ENCODE measurements at regions not wholly inside any gene's neighbourhood (a gene's known extent, or its start where the extent isn't known, plus 50 kb on each side); places are given as distances from the start of the nearest gene placed in this dataset.

- no peak overlapping the region for H2AFZ ChIP-seq (ENCODE audit: low read depth, low read length)
- H3K4me3 ChIP-seq (ENCODE audit: insufficient read depth in 1 of 2, low read depth in 1 of 2, low read length in 2 of 2), result no peak overlapping the region
- H3K14ac ChIP-seq (ENCODE audit: low read length in 2 of 2), result no peak overlapping the region
- H3K18ac ChIP-seq (ENCODE audit: low read depth in 1 of 2, low read length in 2 of 2), result peak overlapping the region; percentile 50 to 97
- H2AK5ac ChIP-seq (ENCODE audit: low read length, severe bottlenecking), result peak overlapping the region; percentile 94
- no peak for DNase-seq
- peak overlapping the region; percentile 12 for H2BK120ac ChIP-seq (ENCODE audit: low read depth, low read length)
- H3K27ac ChIP-seq (ENCODE audit: low read length, poor library complexity, severe bottlenecking), result peak overlapping the region; percentile 100
- H2BK12ac ChIP-seq (ENCODE audit: low read length in 2 of 2), result peak overlapping the region; percentile 14 to 96
- peak overlapping the region; percentile 78 for H4K8ac ChIP-seq (ENCODE audit: low read length)
- no peaks in the 10 kb centered on the region for H3K79me1 ChIP-seq (replicated peaks; ENCODE audit: low read length, poor library complexity, severe bottlenecking)
- H3K4me2 ChIP-seq (ENCODE audit: low read length, poor library complexity, severe bottlenecking), result no peak overlapping the region
- peak overlapping the region; percentile 60 for H4K91ac ChIP-seq (ENCODE audit: low read length)
- peak overlapping the region; percentile 87 for H3K9ac ChIP-seq (ENCODE audit: low read length)
- H3K23ac ChIP-seq (ENCODE audit: low read length in 2 of 2), result peak overlapping the region in 1 of 2 experiments; percentile 91
- peak overlapping the region; percentile 66 for H2BK15ac ChIP-seq (ENCODE audit: low read depth, poor library complexity, severe bottlenecking)
- peak overlapping the region; percentile 25 for H2BK5ac ChIP-seq (ENCODE audit: low read depth, low read length, poor library complexity, severe bottlenecking)
- H3K4ac ChIP-seq (ENCODE audit: low read depth in 1 of 2, low read length in 2 of 2), result peak overlapping the region in 1 of 2 experiments; percentile 84
- no peaks in the 10 kb centered on the region for H3K9me3 ChIP-seq (ENCODE audit: control insufficient read depth, low read length)
- H3K36me3 ChIP-seq (ENCODE audit: control insufficient read depth in 1 of 2, insufficient read depth in 2 of 2, low read depth in 1 of 2, low read length in 2 of 2), result no peaks in the 10 kb centered on the region
- WGBS, result 52% methylated on average over 3 of the region's 3 CpGs
- H3K4me1 ChIP-seq (ENCODE audit: control insufficient read depth, insufficient read depth, low read depth, low read length), result peaks cover 22% of the 10 kb centered on the region
- no peaks in the 10 kb centered on the region for H3K27me3 ChIP-seq (ENCODE audit: control insufficient read depth in 1 of 2, insufficient read depth in 1 of 2, low read length in 2 of 2)
Observed at GRCh38 chr5:14034963-14035362, 90.5 kb upstream of the DNAH5 start.

- peak overlapping the region in 1 of 2 experiments; percentile 27 for H3K4ac ChIP-seq (ENCODE audit: low read depth in 1 of 2, low read length in 2 of 2)
- no peaks in the 10 kb centered on the region for H3K36me3 ChIP-seq (ENCODE audit: control insufficient read depth in 1 of 2, insufficient read depth in 2 of 2, low read depth in 1 of 2, low read length in 2 of 2)
- H3K18ac ChIP-seq (ENCODE audit: low read depth in 1 of 2, low read length in 2 of 2), result peak overlapping the region in 1 of 2 experiments; percentile 29
- 36% methylated on average over 3 of the region's 3 CpGs for WGBS
- H3K4me3 ChIP-seq (ENCODE audit: insufficient read depth in 1 of 2, low read depth in 1 of 2, low read length in 2 of 2), result no peak overlapping the region
- H2BK5ac ChIP-seq (ENCODE audit: low read depth, low read length, poor library complexity, severe bottlenecking), result no peak overlapping the region
- H2BK15ac ChIP-seq (ENCODE audit: low read depth, poor library complexity, severe bottlenecking), result no peak overlapping the region
- no peak overlapping the region for H3K4me2 ChIP-seq (ENCODE audit: low read length, poor library complexity, severe bottlenecking)
- no peak overlapping the region for H2BK120ac ChIP-seq (ENCODE audit: low read depth, low read length)
- H3K23ac ChIP-seq (ENCODE audit: low read length in 2 of 2), result no peak overlapping the region
- no peak overlapping the region for H3K14ac ChIP-seq (ENCODE audit: low read length in 2 of 2)
- DNase-seq, result peak; percentile 72
- no peak overlapping the region for H2AFZ ChIP-seq (ENCODE audit: low read depth, low read length)
- no peak overlapping the region for H3K27ac ChIP-seq (ENCODE audit: low read length, poor library complexity, severe bottlenecking)
- no peak overlapping the region for H4K8ac ChIP-seq (ENCODE audit: low read length)
- H2AK5ac ChIP-seq (ENCODE audit: low read length, severe bottlenecking), result peak overlapping the region; percentile 71
- H3K9ac ChIP-seq (ENCODE audit: low read length), result no peak overlapping the region
- peaks cover 14% of the 10 kb centered on the region for H3K4me1 ChIP-seq (ENCODE audit: control insufficient read depth, insufficient read depth, low read depth, low read length)
- no peaks in the 10 kb centered on the region for H3K79me1 ChIP-seq (replicated peaks; ENCODE audit: low read length, poor library complexity, severe bottlenecking)
- peak overlapping the region in 1 of 2 experiments; percentile 69 for H2BK12ac ChIP-seq (ENCODE audit: low read length in 2 of 2)
- no peaks in the 10 kb centered on the region for H3K9me3 ChIP-seq (ENCODE audit: control insufficient read depth, low read length)
- no peaks in the 10 kb centered on the region for H3K27me3 ChIP-seq (ENCODE audit: control insufficient read depth in 1 of 2, insufficient read depth in 1 of 2, low read length in 2 of 2)
- no peak overlapping the region for H4K91ac ChIP-seq (ENCODE audit: low read length)
Observed at GRCh38 chr5:14032918-14033317, 88.4 kb upstream of the DNAH5 start.

GRCh38 chr5:14028938-14029584 lies 84.6 kb upstream of the DNAH5 start:
- no peak overlapping the region for H3K4me3 ChIP-seq (ENCODE audit: insufficient read depth in 1 of 2, low read depth in 1 of 2, low read length in 2 of 2)
- no peak for DNase-seq
- WGBS, result 78% methylated on average over 5 of the region's 7 CpGs

GRCh38 chr5:14028188-14028587 lies 83.7 kb upstream of the DNAH5 start:
- no peak overlapping the region for H2BK120ac ChIP-seq (ENCODE audit: low read depth, low read length)
- no peak overlapping the region for H2BK5ac ChIP-seq (ENCODE audit: low read depth, low read length, poor library complexity, severe bottlenecking)
- no peak overlapping the region for H2BK12ac ChIP-seq (ENCODE audit: low read length in 2 of 2)
- H2AK5ac ChIP-seq (ENCODE audit: low read length, severe bottlenecking), result no peak overlapping the region
- no peaks in the 10 kb centered on the region for H3K27me3 ChIP-seq (ENCODE audit: control insufficient read depth in 1 of 2, insufficient read depth in 1 of 2, low read length in 2 of 2)
- H3K9ac ChIP-seq (ENCODE audit: low read length), result no peak overlapping the region
- no peak overlapping the region for H4K91ac ChIP-seq (ENCODE audit: low read length)
- no peak overlapping the region for H2BK15ac ChIP-seq (ENCODE audit: low read depth, poor library complexity, severe bottlenecking)
- H3K9me3 ChIP-seq (ENCODE audit: control insufficient read depth, low read length), result no peaks in the 10 kb centered on the region
- H3K18ac ChIP-seq (ENCODE audit: low read depth in 1 of 2, low read length in 2 of 2), result no peak overlapping the region
- H3K36me3 ChIP-seq (ENCODE audit: control insufficient read depth in 1 of 2, insufficient read depth in 2 of 2, low read depth in 1 of 2, low read length in 2 of 2), result no peaks in the 10 kb centered on the region
- H3K79me1 ChIP-seq (replicated peaks; ENCODE audit: low read length, poor library complexity, severe bottlenecking), result no peaks in the 10 kb centered on the region
- H4K8ac ChIP-seq (ENCODE audit: low read length), result no peak overlapping the region
- H3K4ac ChIP-seq (ENCODE audit: low read depth in 1 of 2, low read length in 2 of 2), result no peak overlapping the region
- H3K14ac ChIP-seq (ENCODE audit: low read length in 2 of 2), result no peak overlapping the region
- H3K4me2 ChIP-seq (ENCODE audit: low read length, poor library complexity, severe bottlenecking), result no peak overlapping the region
- no peak overlapping the region for H2AFZ ChIP-seq (ENCODE audit: low read depth, low read length)
- H3K4me3 ChIP-seq (ENCODE audit: insufficient read depth in 1 of 2, low read depth in 1 of 2, low read length in 2 of 2), result no peak overlapping the region
- H3K27ac ChIP-seq (ENCODE audit: low read length, poor library complexity, severe bottlenecking), result no peak overlapping the region
- DNase-seq, result no peak
- H3K4me1 ChIP-seq (ENCODE audit: control insufficient read depth, insufficient read depth, low read depth, low read length), result peaks cover 4% of the 10 kb centered on the region
- no peak overlapping the region for H3K23ac ChIP-seq (ENCODE audit: low read length in 2 of 2)
- WGBS, result no CpG with 5 or more reads among the region's 1 CpG

More at GRCh38 chr5:14028938-14029584, 84.6 kb upstream of the DNAH5 start:
- no peak overlapping the region for H3K18ac ChIP-seq (ENCODE audit: low read depth in 1 of 2, low read length in 2 of 2)
- H3K4ac ChIP-seq (ENCODE audit: low read depth in 1 of 2, low read length in 2 of 2), result no peak overlapping the region
- no peak overlapping the region for H3K23ac ChIP-seq (ENCODE audit: low read length in 2 of 2)
- H3K27me3 ChIP-seq (ENCODE audit: control insufficient read depth in 1 of 2, insufficient read depth in 1 of 2, low read length in 2 of 2), result no peaks in the 10 kb centered on the region
- peak overlapping the region in 1 of 2 experiments; percentile 10 for H2BK12ac ChIP-seq (ENCODE audit: low read length in 2 of 2)
- H3K4me2 ChIP-seq (ENCODE audit: low read length, poor library complexity, severe bottlenecking), result no peak overlapping the region
- H2AFZ ChIP-seq (ENCODE audit: low read depth, low read length), result no peak overlapping the region
- peak overlapping the region; percentile 0 for H2AK5ac ChIP-seq (ENCODE audit: low read length, severe bottlenecking)
- H2BK120ac ChIP-seq (ENCODE audit: low read depth, low read length), result no peak overlapping the region
- no peak overlapping the region for H3K9ac ChIP-seq (ENCODE audit: low read length)
- no peak overlapping the region for H4K91ac ChIP-seq (ENCODE audit: low read length)
- no peak overlapping the region for H2BK15ac ChIP-seq (ENCODE audit: low read depth, poor library complexity, severe bottlenecking)
- H3K27ac ChIP-seq (ENCODE audit: low read length, poor library complexity, severe bottlenecking), result no peak overlapping the region
- no peaks in the 10 kb centered on the region for H3K36me3 ChIP-seq (ENCODE audit: control insufficient read depth in 1 of 2, insufficient read depth in 2 of 2, low read depth in 1 of 2, low read length in 2 of 2)
- no peak overlapping the region for H3K14ac ChIP-seq (ENCODE audit: low read length in 2 of 2)
- no peak overlapping the region for H2BK5ac ChIP-seq (ENCODE audit: low read depth, low read length, poor library complexity, severe bottlenecking)
- H3K79me1 ChIP-seq (replicated peaks; ENCODE audit: low read length, poor library complexity, severe bottlenecking), result no peaks in the 10 kb centered on the region
- no peaks in the 10 kb centered on the region for H3K9me3 ChIP-seq (ENCODE audit: control insufficient read depth, low read length)
- peaks cover 4% of the 10 kb centered on the region for H3K4me1 ChIP-seq (ENCODE audit: control insufficient read depth, insufficient read depth, low read depth, low read length)
- H4K8ac ChIP-seq (ENCODE audit: low read length), result no peak overlapping the region

Data from mesenchymal stem cell (in vitro differentiated cells and primary cell).